ENCODE measurements at regions not wholly inside any gene's neighbourhood (a gene's known extent, or its start where the extent isn't known, plus 50 kb on each side); places are given as distances from the start of the nearest gene placed in this dataset.

- no peaks in the 10 kb centered on the region for H3K9me3 ChIP-seq
- intact Hi-C loops (cut with DNase I; ENCODE audit: low total_unique reads): no loop called here
- no peaks in the 10 kb centered on the region for H3K36me3 ChIP-seq
- TF ChIP-seq POLR2A (IDR thresholded peaks at IDR 0.05) (no peak), CTCF (IDR thresholded peaks at IDR 0.05) (no peak)
- no peak for DNase-seq
- H3K4me1 ChIP-seq: no peaks in the 10 kb centered on the region
- H3K4me3 ChIP-seq: no peak overlapping the region
- H3K27ac ChIP-seq: no peak overlapping the region
- no peaks in the 10 kb centered on the region for H3K27me3 ChIP-seq
Measured at GRCh38 chr12:68460236-68460635, 128.1 kb upstream of the MDM1 start.

- Histone ChIP-seq H3K9me3 (no peaks in the 10 kb centered on the region), H3K27ac (no peak overlapping the region), H3K36me3 (no peaks in the 10 kb centered on the region), H3K4me3 (no peak overlapping the region), H3K27me3 (no peaks in the 10 kb centered on the region), H3K4me1 (no peaks in the 10 kb centered on the region)
- no peak for DNase-seq
- intact Hi-C loops (cut with DNase I; ENCODE audit: low total_unique reads): no loop called here
- TF ChIP-seq POLR2A (IDR thresholded peaks at IDR 0.05): no peak
- no peak for TF ChIP-seq CTCF (IDR thresholded peaks at IDR 0.05)
Measured at GRCh38 chr12:68461645-68462044, 129.5 kb upstream of the MDM1 start.

GRCh38 chr12:68462803-68463202, 130.6 kb upstream of the MDM1 start:
- Histone ChIP-seq H3K4me1 (no peaks in the 10 kb centered on the region), H3K9me3 (no peaks in the 10 kb centered on the region), H3K27me3 (no peaks in the 10 kb centered on the region), H3K27ac (no peak overlapping the region), H3K4me3 (no peak overlapping the region), H3K36me3 (no peaks in the 10 kb centered on the region)
- DNase-seq: no peak
- intact Hi-C loops (cut with DNase I; ENCODE audit: low total_unique reads): no loop called here
- TF ChIP-seq CTCF (IDR thresholded peaks at IDR 0.05) (no peak), POLR2A (IDR thresholded peaks at IDR 0.05) (no peak)

GRCh38 chr12:68465227-68465626, 133.1 kb upstream of the MDM1 start:
- no peak for DNase-seq
- Histone ChIP-seq H3K36me3 (no peaks in the 10 kb centered on the region), H3K9me3 (no peaks in the 10 kb centered on the region), H3K27ac (no peak overlapping the region), H3K27me3 (no peaks in the 10 kb centered on the region), H3K4me3 (no peak overlapping the region), H3K4me1 (no peaks in the 10 kb centered on the region)
- intact Hi-C loops (cut with DNase I; ENCODE audit: low total_unique reads): no loop called here
- TF ChIP-seq CTCF (IDR thresholded peaks at IDR 0.05) (no peak), POLR2A (IDR thresholded peaks at IDR 0.05) (no peak)

GRCh38 chr12:68467514-68467913, 135.4 kb upstream of the MDM1 start:
- Histone ChIP-seq H3K27ac (no peak overlapping the region), H3K36me3 (no peaks in the 10 kb centered on the region), H3K27me3 (no peaks in the 10 kb centered on the region), H3K4me3 (no peak overlapping the region), H3K9me3 (no peaks in the 10 kb centered on the region), H3K4me1 (no peaks in the 10 kb centered on the region)
- intact Hi-C loops (cut with DNase I; ENCODE audit: low total_unique reads): no loop called here
- no peak for DNase-seq
- TF ChIP-seq POLR2A (IDR thresholded peaks at IDR 0.05) (no peak), CTCF (IDR thresholded peaks at IDR 0.05) (no peak)
